Vagina (tissue), 2 donors: ENCODE measurements at regions not wholly inside any gene's neighbourhood (a gene's known extent, or its start where the extent isn't known, plus 50 kb on each side); places are given as distances from the start of the nearest gene placed in this dataset.

ENCODE experiments used
- POLR2A ChIP-seq, 2 donors: fragments of 450-650 bp; IDR thresholded peaks; one replicate each; pipeline ENCODE4 v1.6.1; 2017; ENCODE audit warnings: antibody characterized with exemption in 2 of 2, mild to moderate bottlenecking in 2 of 2, moderate library complexity in 2 of 2
- TF ChIP-seq, protein P1 (sequence below), 3 experiments: fragments of 450-650 bp in 2 of 3; fragments of 200-600 bp in 1 of 3; sonication (generic) in 1 of 3; IDR thresholded peaks; one replicate each; pipeline ENCODE4 v1.5.1; 2017 to 2019; ENCODE audit warnings: antibody characterized with exemption in 3 of 3, mild to moderate bottlenecking in 2 of 3, moderate library complexity in 2 of 3

DNA sequence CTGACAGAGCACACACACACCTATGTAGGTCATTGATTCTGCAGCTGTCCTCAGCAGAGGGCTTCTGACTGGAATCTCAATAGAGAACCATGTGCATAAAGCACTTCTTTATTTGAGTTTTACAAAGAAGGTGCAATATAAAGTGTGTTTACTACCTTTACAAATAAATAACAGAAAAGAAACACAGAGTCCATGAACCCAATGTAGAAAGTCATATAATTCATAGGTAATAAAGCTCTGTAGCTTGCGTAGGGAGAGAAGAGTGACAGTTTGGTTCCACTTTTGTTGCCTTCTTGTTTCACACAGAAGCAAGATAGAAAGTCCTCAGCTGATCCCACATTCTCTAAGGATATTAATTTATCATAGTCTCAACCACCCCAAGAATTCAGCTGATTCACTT is 149.5 kb downstream of the GABRG2 start:
- TF ChIP-seq, protein P1, sequence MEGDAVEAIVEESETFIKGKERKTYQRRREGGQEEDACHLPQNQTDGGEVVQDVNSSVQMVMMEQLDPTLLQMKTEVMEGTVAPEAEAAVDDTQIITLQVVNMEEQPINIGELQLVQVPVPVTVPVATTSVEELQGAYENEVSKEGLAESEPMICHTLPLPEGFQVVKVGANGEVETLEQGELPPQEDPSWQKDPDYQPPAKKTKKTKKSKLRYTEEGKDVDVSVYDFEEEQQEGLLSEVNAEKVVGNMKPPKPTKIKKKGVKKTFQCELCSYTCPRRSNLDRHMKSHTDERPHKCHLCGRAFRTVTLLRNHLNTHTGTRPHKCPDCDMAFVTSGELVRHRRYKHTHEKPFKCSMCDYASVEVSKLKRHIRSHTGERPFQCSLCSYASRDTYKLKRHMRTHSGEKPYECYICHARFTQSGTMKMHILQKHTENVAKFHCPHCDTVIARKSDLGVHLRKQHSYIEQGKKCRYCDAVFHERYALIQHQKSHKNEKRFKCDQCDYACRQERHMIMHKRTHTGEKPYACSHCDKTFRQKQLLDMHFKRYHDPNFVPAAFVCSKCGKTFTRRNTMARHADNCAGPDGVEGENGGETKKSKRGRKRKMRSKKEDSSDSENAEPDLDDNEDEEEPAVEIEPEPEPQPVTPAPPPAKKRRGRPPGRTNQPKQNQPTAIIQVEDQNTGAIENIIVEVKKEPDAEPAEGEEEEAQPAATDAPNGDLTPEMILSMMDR (IDR thresholded peaks at IDR 0.05), result no peak
- TF ChIP-seq POLR2A (IDR thresholded peaks at IDR 0.05), result no peak
